ENCODE measurements at regions not wholly inside any gene's neighbourhood (a gene's known extent, or its start where the extent isn't known, plus 50 kb on each side); places are given as distances from the start of the nearest gene placed in this dataset.

DNA sequence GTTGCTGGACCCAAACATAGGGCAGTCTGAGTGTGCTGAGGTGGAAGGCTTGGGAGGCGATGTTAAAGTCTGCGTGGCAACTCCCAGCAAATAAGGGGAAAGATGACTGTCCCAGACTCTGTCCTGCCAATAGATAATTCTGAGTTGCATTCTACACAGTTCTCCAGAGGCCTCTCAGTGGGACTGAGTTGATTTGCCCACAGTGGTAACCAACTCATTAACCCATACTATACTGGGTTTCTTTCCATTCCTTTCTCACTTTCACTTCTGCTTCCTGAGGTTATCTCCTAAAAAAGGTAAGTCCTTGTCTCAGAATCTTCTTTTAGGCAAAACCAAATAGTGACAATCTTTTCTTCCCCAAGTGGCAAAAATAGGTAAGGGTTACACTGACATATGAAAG lies 549.9 kb upstream of the DPPA4 start:
- peaks cover 43% of the 10 kb centered on the region for H3K9me3 Mint-ChIP-seq
- ChIA-PET CTCF (no interaction called here), POLR2A (no interaction called here)
- H3K27me3 Mint-ChIP-seq (ENCODE audit: low read depth) = no peaks in the 10 kb centered on the region
- no peak overlapping the region for H3K27ac Mint-ChIP-seq
- TF ChIP-seq, protein P1, sequence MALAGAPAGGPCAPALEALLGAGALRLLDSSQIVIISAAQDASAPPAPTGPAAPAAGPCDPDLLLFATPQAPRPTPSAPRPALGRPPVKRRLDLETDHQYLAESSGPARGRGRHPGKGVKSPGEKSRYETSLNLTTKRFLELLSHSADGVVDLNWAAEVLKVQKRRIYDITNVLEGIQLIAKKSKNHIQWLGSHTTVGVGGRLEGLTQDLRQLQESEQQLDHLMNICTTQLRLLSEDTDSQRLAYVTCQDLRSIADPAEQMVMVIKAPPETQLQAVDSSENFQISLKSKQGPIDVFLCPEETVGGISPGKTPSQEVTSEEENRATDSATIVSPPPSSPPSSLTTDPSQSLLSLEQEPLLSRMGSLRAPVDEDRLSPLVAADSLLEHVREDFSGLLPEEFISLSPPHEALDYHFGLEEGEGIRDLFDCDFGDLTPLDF (CRISPR knock-in tag; IDR thresholded peaks at IDR 0.05) = no peak
- TF ChIP-seq IRF2 (CRISPR knock-in tag; IDR thresholded peaks at IDR 0.05; ENCODE audit: borderline replicate concordance, low read depth) (no peak), SOX15 (CRISPR knock-in tag; IDR thresholded peaks at IDR 0.05) (no peak), RELA (CRISPR knock-in tag; IDR thresholded peaks at IDR 0.05; ENCODE audit: borderline replicate concordance) (no peak), NFATC4 (CRISPR knock-in tag; IDR thresholded peaks at IDR 0.05) (no peak), EMX1 (CRISPR knock-in tag; IDR thresholded peaks at IDR 0.05) (no peak), RORB (CRISPR knock-in tag; IDR thresholded peaks at IDR 0.05) (no peak), OVOL2 (CRISPR knock-in tag; IDR thresholded peaks at IDR 0.05; ENCODE audit: borderline replicate concordance) (no peak)
- TF ChIP-seq, protein P2, sequence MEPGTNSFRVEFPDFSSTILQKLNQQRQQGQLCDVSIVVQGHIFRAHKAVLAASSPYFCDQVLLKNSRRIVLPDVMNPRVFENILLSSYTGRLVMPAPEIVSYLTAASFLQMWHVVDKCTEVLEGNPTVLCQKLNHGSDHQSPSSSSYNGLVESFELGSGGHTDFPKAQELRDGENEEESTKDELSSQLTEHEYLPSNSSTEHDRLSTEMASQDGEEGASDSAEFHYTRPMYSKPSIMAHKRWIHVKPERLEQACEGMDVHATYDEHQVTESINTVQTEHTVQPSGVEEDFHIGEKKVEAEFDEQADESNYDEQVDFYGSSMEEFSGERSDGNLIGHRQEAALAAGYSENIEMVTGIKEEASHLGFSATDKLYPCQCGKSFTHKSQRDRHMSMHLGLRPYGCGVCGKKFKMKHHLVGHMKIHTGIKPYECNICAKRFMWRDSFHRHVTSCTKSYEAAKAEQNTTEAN (CRISPR knock-in tag; IDR thresholded peaks at IDR 0.05) = no peak
- TF ChIP-seq, protein P3, sequence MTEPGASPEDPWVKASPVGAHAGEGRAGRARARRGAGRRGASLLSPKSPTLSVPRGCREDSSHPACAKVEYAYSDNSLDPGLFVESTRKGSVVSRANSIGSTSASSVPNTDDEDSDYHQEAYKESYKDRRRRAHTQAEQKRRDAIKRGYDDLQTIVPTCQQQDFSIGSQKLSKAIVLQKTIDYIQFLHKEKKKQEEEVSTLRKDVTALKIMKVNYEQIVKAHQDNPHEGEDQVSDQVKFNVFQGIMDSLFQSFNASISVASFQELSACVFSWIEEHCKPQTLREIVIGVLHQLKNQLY (CRISPR knock-in tag; IDR thresholded peaks at IDR 0.05) = no peak
- TF ChIP-seq, protein P4, sequence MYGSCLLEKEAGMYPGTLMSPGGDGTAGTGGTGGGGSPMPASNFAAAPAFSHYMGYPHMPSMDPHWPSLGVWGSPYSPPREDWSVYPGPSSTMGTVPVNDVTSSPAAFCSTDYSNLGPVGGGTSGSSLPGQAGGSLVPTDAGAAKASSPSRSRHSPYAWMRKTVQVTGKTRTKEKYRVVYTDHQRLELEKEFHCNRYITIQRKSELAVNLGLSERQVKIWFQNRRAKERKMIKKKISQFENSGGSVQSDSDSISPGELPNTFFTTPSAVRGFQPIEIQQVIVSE (CRISPR knock-in tag; IDR thresholded peaks at IDR 0.05; ENCODE audit: borderline replicate concordance) = no peak
- ATAC-seq (no peak), DNase-seq (ENCODE audit: low spot score) (no peak)
- no peaks in the 10 kb centered on the region for H3K4me1 Mint-ChIP-seq
- H3K36me3 Mint-ChIP-seq = peaks cover 16% of the 10 kb centered on the region
- H3K4me3 Mint-ChIP-seq = no peak overlapping the region

DNA sequence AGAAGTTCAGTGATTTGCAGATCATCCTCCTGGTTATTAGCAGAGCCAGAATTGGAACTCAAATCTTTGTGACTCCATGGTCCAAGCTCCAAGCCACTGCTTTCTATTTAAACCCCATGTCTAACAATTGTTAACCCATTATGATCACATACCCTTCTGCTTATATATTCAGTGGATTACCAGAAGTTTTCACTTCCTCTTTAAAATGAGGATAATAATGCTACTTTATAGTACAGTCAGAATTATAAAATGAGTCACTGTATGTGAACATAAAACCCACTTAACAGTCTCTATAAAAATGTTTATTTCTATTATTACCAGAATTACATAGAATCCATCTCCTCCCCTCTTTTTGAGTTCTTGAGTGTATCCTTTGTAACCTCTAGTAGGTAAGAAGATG lies 550.7 kb upstream of the DPPA4 start:
- Mint-ChIP-seq H3K9me3 (peaks cover 38% of the 10 kb centered on the region), H3K27me3 (ENCODE audit: low read depth) (no peaks in the 10 kb centered on the region), H3K27ac (no peak overlapping the region), H3K4me3 (no peak overlapping the region), H3K4me1 (no peaks in the 10 kb centered on the region), H3K36me3 (peaks cover 10% of the 10 kb centered on the region)
- POLR2A ChIA-PET = no interaction called here
- DNase-seq (ENCODE audit: low spot score) (no peak), ATAC-seq (no peak)
- CTCF ChIA-PET = no interaction called here
- TF ChIP-seq JUN (CRISPR knock-in tag; IDR thresholded peaks at IDR 0.05) = no peak
- TF ChIP-seq, protein P5, sequence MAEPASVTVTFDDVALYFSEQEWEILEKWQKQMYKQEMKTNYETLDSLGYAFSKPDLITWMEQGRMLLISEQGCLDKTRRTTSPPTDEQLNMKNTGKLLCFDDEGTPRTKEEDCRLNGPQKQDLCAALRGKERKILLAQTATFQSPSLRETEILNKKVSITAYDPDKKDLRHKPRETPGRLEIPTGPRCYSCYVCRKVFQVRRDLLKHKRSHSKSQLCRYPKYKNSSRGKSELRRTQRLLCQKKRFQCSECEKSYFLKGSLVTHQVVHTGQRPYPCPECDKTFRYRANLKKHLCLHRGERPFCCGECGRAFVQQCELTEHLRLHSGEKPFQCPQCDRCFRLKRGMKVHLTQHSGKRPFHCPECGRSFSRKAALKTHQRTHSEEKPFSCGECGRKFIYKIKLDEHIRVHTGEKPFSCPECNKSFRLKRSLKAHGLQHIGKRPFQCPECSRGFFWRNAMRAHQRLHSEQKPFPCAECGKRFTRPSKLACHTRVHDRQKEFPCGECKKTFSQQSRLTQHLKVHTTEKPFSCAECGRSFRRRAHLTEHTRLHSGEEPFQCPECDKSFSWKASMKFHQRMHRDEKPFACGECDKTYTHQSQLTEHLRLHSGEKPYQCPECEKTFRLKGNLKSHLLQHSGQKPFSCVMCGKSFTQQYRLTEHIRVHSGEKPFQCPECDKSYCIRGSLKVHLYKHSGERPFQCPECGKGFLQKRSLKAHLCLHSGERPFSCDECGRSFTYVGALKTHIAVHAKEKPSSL (CRISPR knock-in tag; conservative IDR thresholded peaks at IDR 0.05) = no peak
- TF ChIP-seq, protein P6, sequence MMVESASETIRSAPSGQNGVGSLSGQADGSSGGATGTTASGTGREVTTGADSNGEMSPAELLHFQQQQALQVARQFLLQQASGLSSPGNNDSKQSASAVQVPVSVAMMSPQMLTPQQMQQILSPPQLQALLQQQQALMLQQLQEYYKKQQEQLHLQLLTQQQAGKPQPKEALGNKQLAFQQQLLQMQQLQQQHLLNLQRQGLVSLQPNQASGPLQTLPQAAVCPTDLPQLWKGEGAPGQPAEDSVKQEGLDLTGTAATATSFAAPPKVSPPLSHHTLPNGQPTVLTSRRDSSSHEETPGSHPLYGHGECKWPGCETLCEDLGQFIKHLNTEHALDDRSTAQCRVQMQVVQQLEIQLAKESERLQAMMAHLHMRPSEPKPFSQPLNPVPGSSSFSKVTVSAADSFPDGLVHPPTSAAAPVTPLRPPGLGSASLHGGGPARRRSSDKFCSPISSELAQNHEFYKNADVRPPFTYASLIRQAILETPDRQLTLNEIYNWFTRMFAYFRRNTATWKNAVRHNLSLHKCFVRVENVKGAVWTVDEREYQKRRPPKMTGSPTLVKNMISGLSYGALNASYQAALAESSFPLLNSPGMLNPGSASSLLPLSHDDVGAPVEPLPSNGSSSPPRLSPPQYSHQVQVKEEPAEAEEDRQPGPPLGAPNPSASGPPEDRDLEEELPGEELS (CRISPR knock-in tag; IDR thresholded peaks at IDR 0.05) = no peak
- no peak for TF ChIP-seq NFYB (CRISPR knock-in tag; conservative IDR thresholded peaks at IDR 0.05; ENCODE audit: low read depth)
- no peak for TF ChIP-seq FOXP1 (CRISPR knock-in tag; IDR thresholded peaks at IDR 0.05; ENCODE audit: borderline replicate concordance)
- TF ChIP-seq ZNF416 (CRISPR knock-in tag; IDR thresholded peaks at IDR 0.05) = no peak
- TF ChIP-seq, protein P7, sequence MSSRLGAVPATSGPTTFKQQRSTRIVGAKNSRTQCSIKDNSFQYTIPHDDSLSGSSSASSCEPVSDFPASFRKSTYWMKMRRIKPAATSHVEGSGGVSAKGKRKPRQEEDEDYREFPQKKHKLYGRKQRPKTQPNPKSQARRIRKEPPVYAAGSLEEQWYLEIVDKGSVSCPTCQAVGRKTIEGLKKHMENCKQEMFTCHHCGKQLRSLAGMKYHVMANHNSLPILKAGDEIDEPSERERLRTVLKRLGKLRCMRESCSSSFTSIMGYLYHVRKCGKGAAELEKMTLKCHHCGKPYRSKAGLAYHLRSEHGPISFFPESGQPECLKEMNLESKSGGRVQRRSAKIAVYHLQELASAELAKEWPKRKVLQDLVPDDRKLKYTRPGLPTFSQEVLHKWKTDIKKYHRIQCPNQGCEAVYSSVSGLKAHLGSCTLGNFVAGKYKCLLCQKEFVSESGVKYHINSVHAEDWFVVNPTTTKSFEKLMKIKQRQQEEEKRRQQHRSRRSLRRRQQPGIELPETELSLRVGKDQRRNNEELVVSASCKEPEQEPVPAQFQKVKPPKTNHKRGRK (CRISPR knock-in tag; IDR thresholded peaks at IDR 0.05; ENCODE audit: borderline replicate concordance) = no peak
- TF ChIP-seq SP1 (CRISPR knock-in tag; conservative IDR thresholded peaks at IDR 0.05) = no peak
- TF ChIP-seq, protein P8, sequence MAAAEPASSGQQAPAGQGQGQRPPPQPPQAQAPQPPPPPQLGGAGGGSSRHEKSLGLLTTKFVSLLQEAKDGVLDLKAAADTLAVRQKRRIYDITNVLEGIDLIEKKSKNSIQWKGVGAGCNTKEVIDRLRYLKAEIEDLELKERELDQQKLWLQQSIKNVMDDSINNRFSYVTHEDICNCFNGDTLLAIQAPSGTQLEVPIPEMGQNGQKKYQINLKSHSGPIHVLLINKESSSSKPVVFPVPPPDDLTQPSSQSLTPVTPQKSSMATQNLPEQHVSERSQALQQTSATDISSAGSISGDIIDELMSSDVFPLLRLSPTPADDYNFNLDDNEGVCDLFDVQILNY (CRISPR knock-in tag; IDR thresholded peaks at IDR 0.05) = no peak
- no peak for TF ChIP-seq NR3C1 (CRISPR knock-in tag; conservative IDR thresholded peaks at IDR 0.05; ENCODE audit: low read depth)
- TF ChIP-seq PRRX2 (CRISPR knock-in tag; IDR thresholded peaks at IDR 0.05) = no peak
- no peak for TF ChIP-seq NR1H2 (CRISPR knock-in tag; IDR thresholded peaks at IDR 0.05)
- TF ChIP-seq, protein P9, sequence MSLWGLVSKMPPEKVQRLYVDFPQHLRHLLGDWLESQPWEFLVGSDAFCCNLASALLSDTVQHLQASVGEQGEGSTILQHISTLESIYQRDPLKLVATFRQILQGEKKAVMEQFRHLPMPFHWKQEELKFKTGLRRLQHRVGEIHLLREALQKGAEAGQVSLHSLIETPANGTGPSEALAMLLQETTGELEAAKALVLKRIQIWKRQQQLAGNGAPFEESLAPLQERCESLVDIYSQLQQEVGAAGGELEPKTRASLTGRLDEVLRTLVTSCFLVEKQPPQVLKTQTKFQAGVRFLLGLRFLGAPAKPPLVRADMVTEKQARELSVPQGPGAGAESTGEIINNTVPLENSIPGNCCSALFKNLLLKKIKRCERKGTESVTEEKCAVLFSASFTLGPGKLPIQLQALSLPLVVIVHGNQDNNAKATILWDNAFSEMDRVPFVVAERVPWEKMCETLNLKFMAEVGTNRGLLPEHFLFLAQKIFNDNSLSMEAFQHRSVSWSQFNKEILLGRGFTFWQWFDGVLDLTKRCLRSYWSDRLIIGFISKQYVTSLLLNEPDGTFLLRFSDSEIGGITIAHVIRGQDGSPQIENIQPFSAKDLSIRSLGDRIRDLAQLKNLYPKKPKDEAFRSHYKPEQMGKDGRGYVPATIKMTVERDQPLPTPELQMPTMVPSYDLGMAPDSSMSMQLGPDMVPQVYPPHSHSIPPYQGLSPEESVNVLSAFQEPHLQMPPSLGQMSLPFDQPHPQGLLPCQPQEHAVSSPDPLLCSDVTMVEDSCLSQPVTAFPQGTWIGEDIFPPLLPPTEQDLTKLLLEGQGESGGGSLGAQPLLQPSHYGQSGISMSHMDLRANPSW (CRISPR knock-in tag; conservative IDR thresholded peaks at IDR 0.05; ENCODE audit: low read depth) = no peak

All from WTC11 (cell line).